HFFc6 (cell line): ENCODE measurements at regions not wholly inside any gene's neighbourhood (a gene's known extent, or its start where the extent isn't known, plus 50 kb on each side); places are given as distances from the start of the nearest gene placed in this dataset.

Source experiments
- DNase-seq: peaks from one replicate; pipeline ENCODE4 v3.0.0-alpha.2; 2018
- H3K27ac Mint-ChIP-seq: 2 replicates; pipeline ENCODE4 v1.8.0; 2020; ENCODE audit warnings: mild to moderate bottlenecking, mixed read lengths
- H3K27me3 Mint-ChIP-seq: 2 replicates; pipeline ENCODE4 v1.8.0; 2021; ENCODE audit warnings: mild to moderate bottlenecking, moderate library complexity, mixed read lengths; ENCODE audit not compliant: insufficient read depth
- H3K36me3 Mint-ChIP-seq: 2 replicates; pipeline ENCODE4 v1.8.0; 2021; ENCODE audit warnings: low read depth, mixed read lengths
- H3K4me1 Mint-ChIP-seq: 2 replicates; pipeline ENCODE4 v1.8.0; 2020; ENCODE audit warnings: low read depth, mixed read lengths
- H3K4me3 Mint-ChIP-seq: 2 replicates; pipeline ENCODE4 v1.8.0; 2020; ENCODE audit warnings: mild to moderate bottlenecking, moderate library complexity, mixed read lengths
- H3K9me3 Mint-ChIP-seq: 2 replicates; pipeline ENCODE4 v1.8.0; 2020; ENCODE audit warnings: mild to moderate bottlenecking, mixed read lengths
- CTCF ChIP-seq: fragments of 200-600 bp; sonication (generic); IDR thresholded peaks from 2 replicates; pipeline ENCODE4 v1.5.0; 2021; ENCODE audit warnings: antibody characterized with exemption, mild to moderate bottlenecking

GRCh38 chr18:38263066-38263465 is 697.5 kb upstream of the CELF4 start:
- no peak for DNase-seq
- Mint-ChIP-seq H3K36me3 (no peaks in the 10 kb centered on the region), H3K4me1 (no peaks in the 10 kb centered on the region), H3K9me3 (peaks cover 50% of the 10 kb centered on the region), H3K27me3 (no peaks in the 10 kb centered on the region), H3K4me3 (no peak overlapping the region), H3K27ac (no peak overlapping the region)
- no peak for TF ChIP-seq CTCF

- Mint-ChIP-seq H3K27me3 (no peaks in the 10 kb centered on the region), H3K27ac (no peak overlapping the region), H3K36me3 (no peaks in the 10 kb centered on the region), H3K4me3 (no peak overlapping the region), H3K9me3 (peaks cover 51% of the 10 kb centered on the region), H3K4me1 (no peaks in the 10 kb centered on the region)
- no peak for TF ChIP-seq CTCF
- no peak for DNase-seq
Measured at GRCh38 chr18:38262661-38263060, 697.1 kb upstream of the CELF4 start.

GRCh38 chr18:38257661-38258060 is 692.1 kb upstream of the CELF4 start:
- no peaks in the 10 kb centered on the region for H3K36me3 Mint-ChIP-seq
- no peak for TF ChIP-seq CTCF
- no peak overlapping the region for H3K27ac Mint-ChIP-seq
- no peaks in the 10 kb centered on the region for H3K4me1 Mint-ChIP-seq
- peaks cover 44% of the 10 kb centered on the region for H3K9me3 Mint-ChIP-seq
- no peak overlapping the region for H3K4me3 Mint-ChIP-seq
- H3K27me3 Mint-ChIP-seq: no peaks in the 10 kb centered on the region
- no peak for DNase-seq

GRCh38 chr18:38256366-38256765 is 690.8 kb upstream of the CELF4 start:
- DNase-seq: no peak
- no peaks in the 10 kb centered on the region for H3K36me3 Mint-ChIP-seq
- no peak overlapping the region for H3K4me3 Mint-ChIP-seq
- TF ChIP-seq CTCF: no peak
- H3K27me3 Mint-ChIP-seq: no peaks in the 10 kb centered on the region
- no peak overlapping the region for H3K27ac Mint-ChIP-seq
- no peaks in the 10 kb centered on the region for H3K4me1 Mint-ChIP-seq
- H3K9me3 Mint-ChIP-seq: peaks cover 44% of the 10 kb centered on the region

- no peaks in the 10 kb centered on the region for H3K36me3 Mint-ChIP-seq
- TF ChIP-seq CTCF: no peak
- DNase-seq: no peak
- H3K4me3 Mint-ChIP-seq: no peak overlapping the region
- H3K27me3 Mint-ChIP-seq: no peaks in the 10 kb centered on the region
- no peaks in the 10 kb centered on the region for H3K4me1 Mint-ChIP-seq
- H3K9me3 Mint-ChIP-seq: peaks cover 29% of the 10 kb centered on the region
- H3K27ac Mint-ChIP-seq: no peak overlapping the region
Measured at GRCh38 chr18:38250971-38251370, 685.4 kb upstream of the CELF4 start.

GRCh38 chr18:38244480-38244879 is 678.9 kb upstream of the CELF4 start:
- Mint-ChIP-seq H3K9me3 (peaks cover 30% of the 10 kb centered on the region), H3K27me3 (no peaks in the 10 kb centered on the region), H3K4me3 (no peak overlapping the region), H3K36me3 (no peaks in the 10 kb centered on the region), H3K27ac (no peak overlapping the region), H3K4me1 (no peaks in the 10 kb centered on the region)
- DNase-seq: no peak
- TF ChIP-seq CTCF: no peak
